ENCODE measurements at regions not wholly inside any gene's neighbourhood (a gene's known extent, or its start where the extent isn't known, plus 50 kb on each side); places are given as distances from the start of the nearest gene placed in this dataset.

DNA sequence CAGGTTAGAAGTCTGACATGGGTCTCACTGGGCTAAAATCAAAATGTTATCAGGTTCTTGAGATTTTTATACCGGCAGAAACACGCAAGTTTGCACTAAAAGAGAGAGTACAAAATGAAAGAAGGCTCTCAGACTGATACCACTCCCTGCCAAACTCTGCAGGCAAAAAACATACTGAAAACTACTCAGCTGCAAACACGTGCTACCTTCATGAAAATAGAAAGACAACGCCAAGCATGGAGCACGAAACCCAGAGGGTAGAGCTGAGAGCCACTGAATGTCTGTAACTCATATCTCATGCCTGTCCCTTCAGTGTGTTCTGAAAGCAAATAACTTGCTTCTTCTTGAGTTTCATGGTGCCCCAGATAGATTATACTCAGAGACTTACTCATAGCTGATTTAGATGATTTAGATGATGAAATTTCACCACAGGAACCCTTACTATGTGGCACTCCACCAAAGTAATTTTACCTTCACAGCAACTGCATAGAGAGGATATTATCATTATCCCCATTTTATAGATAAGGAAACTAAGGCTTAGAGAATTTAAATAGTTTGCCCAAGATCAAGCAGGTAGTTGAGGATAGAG, 313.0 kb upstream of the SLC39A10 start (continued):
- TF ChIP-seq, protein P1, sequence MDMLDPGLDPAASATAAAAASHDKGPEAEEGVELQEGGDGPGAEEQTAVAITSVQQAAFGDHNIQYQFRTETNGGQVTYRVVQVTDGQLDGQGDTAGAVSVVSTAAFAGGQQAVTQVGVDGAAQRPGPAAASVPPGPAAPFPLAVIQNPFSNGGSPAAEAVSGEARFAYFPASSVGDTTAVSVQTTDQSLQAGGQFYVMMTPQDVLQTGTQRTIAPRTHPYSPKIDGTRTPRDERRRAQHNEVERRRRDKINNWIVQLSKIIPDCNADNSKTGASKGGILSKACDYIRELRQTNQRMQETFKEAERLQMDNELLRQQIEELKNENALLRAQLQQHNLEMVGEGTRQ (IDR thresholded peaks at IDR 0.05) = no peak
- TF ChIP-seq GATA3 (IDR thresholded peaks at IDR 0.05; ENCODE audit: borderline replicate concordance) (no peak), HOXA7 (CRISPR knock-in tag; IDR thresholded peaks at IDR 0.05) (no peak), HEYL (CRISPR knock-in tag; IDR thresholded peaks at IDR 0.05) (no peak), HOXB5 (CRISPR knock-in tag; IDR thresholded peaks at IDR 0.05) (no peak), SREBF2 (IDR thresholded peaks at IDR 0.05) (no peak), POLR2AphosphoS2 (conservative IDR thresholded peaks at IDR 0.05; ENCODE audit: low read length) (no peak), NPAS2 (CRISPR knock-in tag; IDR thresholded peaks at IDR 0.05; ENCODE audit: borderline replicate concordance) (no peak)

DNA sequence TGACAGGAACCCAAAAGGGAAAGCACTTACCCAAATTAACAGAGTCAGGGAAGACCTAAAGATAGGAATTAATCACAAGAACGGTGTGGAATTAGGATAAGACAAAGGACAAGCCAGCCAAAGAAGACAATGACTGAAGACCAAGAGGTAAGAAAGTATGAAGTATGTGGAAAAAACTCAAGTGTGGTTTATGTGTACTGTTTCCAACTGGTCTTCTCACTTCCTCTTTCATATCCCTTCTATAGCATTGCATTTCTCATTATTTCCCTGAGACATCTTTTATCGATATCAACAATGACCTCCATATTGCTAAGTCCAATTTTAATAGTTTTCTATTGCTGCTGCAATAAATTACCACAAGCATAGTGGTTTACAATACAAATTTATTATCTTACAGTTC, 313.5 kb upstream of the SLC39A10 start:
- no peak for TF ChIP-seq PHF8 (IDR thresholded peaks at IDR 0.05; ENCODE audit: borderline replicate concordance, low read depth)
- TF ChIP-seq NPAS2 (CRISPR knock-in tag; IDR thresholded peaks at IDR 0.05; ENCODE audit: borderline replicate concordance) = no peak
- TF ChIP-seq NR3C1 (IDR thresholded peaks at IDR 0.05) = no peak
- Histone ChIP-seq H3K9me3 (peaks cover under 1% of the 10 kb centered on the region; the same call in 1 of the 3 replicates), H3K27ac (peak overlapping the region in 1 of 2 experiments; percentile 42; a peak in 1 of 6 replicates), H3K4me1 (0 out of 3 replicates have a peak, but pooled peaks cover 13% of the 10 kb centered on the region), H3K4me3 (no peak overlapping the region), H3K4me2 (no peak overlapping the region)
- FAIRE-seq (no peak), DNase-seq (ENCODE audit: low read depth in 1 of 2, low spot score in 1 of 2) (no peak), ATAC-seq (no peak)
- WGBS (ENCODE audit: missing lambda C conversion rate) = 80% methylated on average over 2 of the region's 2 CpGs
- ChIA-PET POLR2A (no interaction called here), CTCF (no interaction called here)

- ChIA-PET POLR2A (no interaction called here), CTCF (interaction anchor here (1.0 kb wide), 1 partner anchor 8 kb away, joined by 3 read pairs; no protein-coding TSS in a partner anchor)
- 64% methylated on average over 4 of the region's 4 CpGs for WGBS (ENCODE audit: missing lambda C conversion rate)
- H3K9me3 ChIP-seq = no peaks in the 10 kb centered on the region
- no peak overlapping the region for H3K4me3 ChIP-seq
- H3K27ac ChIP-seq = no peak overlapping the region
- H3K4me2 ChIP-seq = no peak overlapping the region; the same call in 2 of the 3 replicates
- DNase-seq (ENCODE audit: low read depth in 1 of 2, low spot score in 1 of 2) (peak in 1 of 2 experiments; percentile 13), ATAC-seq (no peak), FAIRE-seq (no peak)
- H3K4me1 ChIP-seq = 0 out of 3 replicates have a peak, but pooled peaks cover 13% of the 10 kb centered on the region
- TF ChIP-seq CBX8 (IDR thresholded peaks at IDR 0.05) (no peak), RCOR1 (IDR thresholded peaks at IDR 0.05; ENCODE audit: low read depth, low read length) (no peak), KDM5A (IDR thresholded peaks at IDR 0.05) (no peak), PHF8 (IDR thresholded peaks at IDR 0.05; ENCODE audit: borderline replicate concordance, low read depth) (no peak), ZC3H11A (IDR thresholded peaks at IDR 0.05) (no peak), ZFP36 (IDR thresholded peaks at IDR 0.05; ENCODE audit: borderline replicate concordance, partially characterized antibody) (no peak), NPAS2 (CRISPR knock-in tag; IDR thresholded peaks at IDR 0.05; ENCODE audit: borderline replicate concordance) (no peak), HEYL (CRISPR knock-in tag; IDR thresholded peaks at IDR 0.05) (no peak), RARB (CRISPR knock-in tag; IDR thresholded peaks at IDR 0.05) (no peak), EHF (CRISPR knock-in tag; IDR thresholded peaks at IDR 0.05) (no peak), TP53 (CRISPR knock-in tag; IDR thresholded peaks at IDR 0.05) (no peak), POLR2AphosphoS2 (conservative IDR thresholded peaks at IDR 0.05; ENCODE audit: low read length) (no peak), FOSL2 (IDR thresholded peaks at IDR 0.05) (no peak), FOSL2 (CRISPR knock-in tag; IDR thresholded peaks at IDR 0.05) (peak; percentile 45), KDM1A (IDR thresholded peaks at IDR 0.05; ENCODE audit: low read depth) (no peak), ESRRA (IDR thresholded peaks at IDR 0.05; ENCODE audit: borderline replicate concordance, low read length) (no peak), CHD2 (IDR thresholded peaks at IDR 0.05; ENCODE audit: low read length, partially characterized antibody) (no peak), ZNF302 (CRISPR knock-in tag; IDR thresholded peaks at IDR 0.05) (no peak), CEBPB (IDR thresholded peaks at IDR 0.05) (no peak), ZSCAN20 (CRISPR knock-in tag; IDR thresholded peaks at IDR 0.05) (no peak), SMC3 (IDR thresholded peaks at IDR 0.05) (no peak), JUN (IDR thresholded peaks at IDR 0.05) (no peak), HOXA7 (CRISPR knock-in tag; IDR thresholded peaks at IDR 0.05) (no peak), E2F6 (IDR thresholded peaks at IDR 0.05; ENCODE audit: borderline replicate concordance, low read depth) (no peak), FOXS1 (CRISPR knock-in tag; IDR thresholded peaks at IDR 0.05) (no peak), JUNB (IDR thresholded peaks at IDR 0.05) (0 out of 2 replicates have a peak, but pooled peaks have one; percentile 24), MYC (IDR thresholded peaks at IDR 0.05; ENCODE audit: borderline replicate concordance, low read length) (no peak), EP300 (IDR thresholded peaks at IDR 0.05) (peak in 1 of 2 experiments; percentile 30; a peak in 1 of 5 replicates), GATA3 (IDR thresholded peaks at IDR 0.05; ENCODE audit: borderline replicate concordance) (peak; percentile 48; the same call in 1 of the 2 replicates), RAD21 (conservative IDR thresholded peaks at IDR 0.05 in 1 of 2, IDR thresholded peaks at IDR 0.05 in 1 of 2) (no peak), HES2 (IDR thresholded peaks at IDR 0.05) (no peak)
- TF ChIP-seq, protein P1 (IDR thresholded peaks at IDR 0.05) = no peak
Observed at GRCh38 chr2:195342061-195342460, 315.0 kb upstream of the SLC39A10 start.
